Small intestine (tissue), 7 donors: ENCODE measurements at regions not wholly inside any gene's neighbourhood (a gene's known extent, or its start where the extent isn't known, plus 50 kb on each side); places are given as distances from the start of the nearest gene placed in this dataset.

Experiments used
- DNase-seq, 2 donors: peaks; one replicate each; pipeline versions ENCODE4 v3.0.0 to v3.0.0-alpha.2; 2013
- FAIRE-seq: peaks from 2 replicates; lab custom pipeline; 2012; peaks lifted over from hg19 to GRCh38; lab: Jason Lieb, UNC
- H3K27ac ChIP-seq, 3 donors: one replicate each; pipeline ENCODE4 v1.5.1; 2013; ENCODE audit warnings: low read length in 2 of 3, mild to moderate bottlenecking in 2 of 3, control low read depth in 1 of 3, inconsistent platforms in 1 of 3, low read depth in 1 of 3, moderate library complexity in 1 of 3
- H3K27me3 ChIP-seq, 3 donors: one replicate each; pipeline ENCODE4 v1.6.1; 2013; ENCODE audit warnings: low read length in 3 of 3, inconsistent platforms in 1 of 3; ENCODE audit not compliant: control insufficient read depth in 3 of 3, insufficient read depth in 3 of 3
- H3K36me3 ChIP-seq, 3 donors: one replicate each; pipeline ENCODE4 v1.6.1; 2013; ENCODE audit warnings: low read length in 3 of 3, inconsistent platforms in 1 of 3, low read depth in 1 of 3, mild to moderate bottlenecking in 1 of 3, moderate library complexity in 1 of 3; ENCODE audit not compliant: control insufficient read depth in 3 of 3, insufficient read depth in 2 of 3
- H3K4me1 ChIP-seq, 3 donors: one replicate each; pipeline ENCODE4 v1.6.1; 2013; ENCODE audit warnings: low read length in 2 of 3, inconsistent platforms in 1 of 3, low read depth in 1 of 3, mild to moderate bottlenecking in 1 of 3, moderate library complexity in 1 of 3; ENCODE audit not compliant: control insufficient read depth in 3 of 3, insufficient read depth in 2 of 3
- H3K4me3 ChIP-seq, 3 donors: one replicate each; pipeline ENCODE4 v1.5.1; 2013; ENCODE audit warnings: low read length in 3 of 3, control low read depth in 1 of 3, inconsistent platforms in 1 of 3, low read depth in 1 of 3, mild to moderate bottlenecking in 1 of 3, moderate library complexity in 1 of 3
- H3K9me3 ChIP-seq, 2 donors: one replicate each; pipeline ENCODE4 v1.6.1; 2013; ENCODE audit warnings: low read depth in 1 of 2, low read length in 1 of 2; ENCODE audit not compliant: control insufficient read depth in 2 of 2, insufficient read depth in 1 of 2
- WGBS, 3 donors: extraction: QIAGEN DNeasy Blood & Tissue Kit; methylation state at CpG; one replicate each; pipeline ENCODE4 v1.1.7; 2013; 5-methylcytosine and 5-hydroxymethylcytosine counted together
- donor health status: healthy with polysubstance abuse.
- donor health status: control.
- donor health status: control.
- donor health status: Bipolar disorder and iron deficiency.
- donor health status: healthy.

DNA sequence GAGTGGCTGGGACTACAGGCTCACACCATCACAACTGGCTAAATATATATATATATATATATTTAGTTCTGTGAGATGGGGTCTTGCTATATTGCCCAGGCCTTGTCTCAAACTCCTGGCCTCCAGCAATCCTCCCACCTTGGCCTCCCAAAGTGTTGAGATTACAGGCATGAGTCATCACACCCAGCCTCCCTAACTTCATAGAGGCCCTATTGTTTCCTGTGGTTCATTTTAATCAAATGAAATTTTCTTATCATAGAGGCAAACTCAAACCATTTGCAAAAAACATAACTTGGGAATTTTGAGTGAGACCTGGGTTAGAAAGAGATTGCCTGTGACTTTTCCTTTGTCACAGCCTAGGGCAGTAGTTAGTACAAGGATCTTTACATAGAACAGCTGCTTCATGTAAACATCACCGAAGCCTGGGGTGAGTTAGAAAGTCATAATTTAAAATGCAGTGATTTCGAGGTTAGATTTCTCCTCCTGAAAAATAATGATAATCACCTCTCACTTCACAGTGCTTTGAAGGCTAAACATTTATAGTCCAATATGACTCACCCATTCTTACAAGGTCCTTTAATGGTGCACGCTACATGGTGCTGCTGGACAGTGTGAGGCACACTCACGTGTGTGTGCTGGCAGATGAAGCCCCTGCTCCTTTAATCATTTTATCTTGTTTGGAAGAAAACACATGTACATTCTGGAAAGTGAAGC lies 188.9 kb downstream of the RHOU start:
- WGBS, 3 donors: 74 to 87% (median 82%) methylated on average over 4 of the region's 4 CpGs
- Histone ChIP-seq H3K27ac (no peak overlapping the region), H3K4me3 (no peak overlapping the region), H3K9me3 (peaks cover 0 to 17% of the 10 kb centered on the region in 2 donors), H3K4me1 (no peaks in the 10 kb centered on the region), H3K36me3 (no peaks in the 10 kb centered on the region), H3K27me3 (no peaks in the 10 kb centered on the region)
- DNase-seq (no peak), FAIRE-seq (no peak)

DNA sequence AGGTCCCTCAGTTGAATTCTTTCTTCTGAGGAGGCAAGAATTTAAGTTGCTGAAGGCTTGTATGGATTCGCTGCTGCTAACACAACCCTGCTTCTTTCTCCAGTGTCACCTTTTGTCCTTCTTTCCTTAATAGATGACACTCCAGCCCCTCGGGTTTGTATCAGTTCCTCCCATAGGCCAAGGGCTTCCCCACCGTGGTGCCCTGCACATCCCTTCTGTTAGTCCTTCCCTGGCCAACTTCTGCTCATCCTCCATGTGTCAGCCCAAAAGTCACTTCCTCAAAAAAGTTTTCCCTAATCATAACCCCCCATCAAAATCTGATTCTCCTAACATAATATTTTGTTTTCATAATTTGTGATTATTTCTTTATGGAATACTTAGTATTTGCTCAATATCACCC lies 190.4 kb downstream of the RHOU start:
- 81 to 94% (median 92%) methylated on average over 3 of the region's 3 CpGs for WGBS, 3 donors
- Histone ChIP-seq H3K4me3 (no peak overlapping the region), H3K36me3 (no peaks in the 10 kb centered on the region)

GRCh38 chr1:228927421-228927820 lies 192.1 kb downstream of the RHOU start:
- Histone ChIP-seq H3K27me3 (no peaks in the 10 kb centered on the region), H3K36me3 (no peaks in the 10 kb centered on the region), H3K4me3 (no peak overlapping the region), H3K4me1 (peaks cover 0 to 8% (median 0%) of the 10 kb centered on the region in 3 donors), H3K9me3 (peaks cover 0 to 18% of the 10 kb centered on the region in 2 donors), H3K27ac (no peak overlapping the region)
- DNase-seq (no peak), FAIRE-seq (no peak)
- WGBS, 3 donors: 76 to 94% (median 90%) methylated on average over 4 of the region's 4 CpGs

More for the DNA sequence above, 190.4 kb downstream of the RHOU start:
- Histone ChIP-seq H3K27ac (no peak overlapping the region), H3K27me3 (no peaks in the 10 kb centered on the region), H3K4me1 (no peaks in the 10 kb centered on the region), H3K9me3 (peaks cover 0 to 18% of the 10 kb centered on the region in 2 donors)
- DNase-seq (no peak), FAIRE-seq (no peak)

DNA sequence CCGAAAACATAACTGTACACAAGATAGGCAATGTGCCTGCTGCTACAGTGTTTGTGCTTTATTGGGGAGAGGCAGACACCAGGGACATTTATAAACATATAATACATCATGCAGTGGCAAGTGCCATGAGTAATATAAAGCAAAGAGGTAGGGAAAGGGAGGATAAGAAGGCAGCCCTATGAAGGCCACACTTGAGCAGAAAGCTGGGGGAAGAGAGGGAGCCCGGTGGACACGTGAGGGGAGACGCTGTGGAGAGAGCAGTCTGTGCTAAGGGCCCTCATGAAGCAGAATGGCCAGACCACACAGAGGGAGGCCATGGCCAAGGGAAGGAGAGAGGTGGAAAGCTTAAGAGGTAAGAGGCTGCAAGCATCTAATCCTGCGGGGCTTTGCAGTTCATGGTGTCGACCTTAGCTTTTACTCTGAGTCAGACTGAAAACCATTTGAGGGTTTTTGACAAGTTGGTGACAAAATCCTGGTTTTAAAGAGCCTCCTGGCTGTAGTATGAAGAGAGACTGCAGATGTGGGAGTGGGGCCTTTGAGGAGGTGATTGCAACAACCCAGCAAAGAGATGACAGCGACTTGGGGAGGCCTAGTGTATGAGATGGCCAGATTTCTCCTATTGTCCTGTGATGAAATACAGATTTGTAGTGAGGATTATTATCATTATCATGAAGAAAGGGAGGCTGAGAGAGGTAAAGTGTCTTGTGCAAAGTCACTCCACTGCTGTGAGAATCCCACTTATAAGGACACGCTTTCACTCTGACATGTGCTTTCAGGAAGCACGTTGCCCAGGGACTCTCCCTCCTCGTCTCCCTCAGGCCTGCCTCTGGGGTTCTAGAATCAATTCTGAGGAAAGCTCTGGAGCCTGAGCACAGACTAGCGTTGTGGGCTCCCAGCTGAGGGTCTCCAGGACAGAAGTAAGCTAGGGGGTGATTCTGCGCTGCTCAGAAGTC lies 192.9 kb downstream of the RHOU start:
- H3K27me3 ChIP-seq: no peaks in the 10 kb centered on the region
- H3K36me3 ChIP-seq: no peaks in the 10 kb centered on the region
- WGBS, 3 donors: 79 to 86% (median 82%) methylated on average over 12 of the region's 12 CpGs
- peaks cover 0 to 18% of the 10 kb centered on the region in 2 donors for H3K9me3 ChIP-seq
- H3K27ac ChIP-seq: no peak overlapping the region
- DNase-seq (no peak), FAIRE-seq (no peak)
- H3K4me1 ChIP-seq: peaks cover 0 to 12% (median 0%) of the 10 kb centered on the region in 3 donors
- no peak overlapping the region for H3K4me3 ChIP-seq

- WGBS, 3 donors: 87 to 92% (median 92%) methylated on average over 4 of the region's 4 CpGs
- Histone ChIP-seq H3K4me1 (peaks cover 0 to 24% (median 4%) of the 10 kb centered on the region in 3 donors), H3K4me3 (no peak overlapping the region), H3K27ac (no peak overlapping the region), H3K27me3 (no peaks in the 10 kb centered on the region), H3K36me3 (no peaks in the 10 kb centered on the region), H3K9me3 (peaks cover 0 to 21% of the 10 kb centered on the region in 2 donors)
- DNase-seq (no peak), FAIRE-seq (no peak)
These were observed 194.3 kb downstream of the RHOU start for GRCh38 chr1:228929476-228930027.

GRCh38 chr1:228930479-228930957 lies 195.2 kb downstream of the RHOU start:
- Histone ChIP-seq H3K4me1 (peaks cover under 1 to 34% (median 5%) of the 10 kb centered on the region in 3 donors), H3K27me3 (no peaks in the 10 kb centered on the region), H3K4me3 (no peak overlapping the region), H3K36me3 (no peaks in the 10 kb centered on the region), H3K27ac (peak overlapping the region in 1 of 3 donors; percentile 64), H3K9me3 (peaks cover 0 to 13% of the 10 kb centered on the region in 2 donors)
- FAIRE-seq (no peak), DNase-seq (peak; percentile 65 to 78)
- 20 to 60% (median 41%) methylated on average over 10 of the region's 10 CpGs for WGBS, 3 donors

GRCh38 chr1:228933753-228934152 lies 198.5 kb downstream of the RHOU start:
- Histone ChIP-seq H3K27me3 (no peaks in the 10 kb centered on the region), H3K27ac (peak overlapping the region; percentile 21 to 80 (median 65)), H3K9me3 (peaks cover 0 to 7% of the 10 kb centered on the region in 2 donors), H3K4me1 (peaks cover 10 to 63% (median 17%) of the 10 kb centered on the region in 3 donors), H3K4me3 (no peak overlapping the region), H3K36me3 (no peaks in the 10 kb centered on the region)
- 22 to 61% (median 43%) methylated on average over 3 of the region's 3 CpGs for WGBS, 3 donors
- FAIRE-seq (no peak), DNase-seq (peak; percentile 85 to 91)

GRCh38 chr1:228935198-228935663 lies 200.0 kb downstream of the RHOU start:
- H3K27ac ChIP-seq: peak overlapping the region; percentile 28 to 89 (median 73)

More at GRCh38 chr1:228935198-228935663, 200.0 kb downstream of the RHOU start:
- no peaks in the 10 kb centered on the region for H3K27me3 ChIP-seq
- FAIRE-seq: no peak
- H3K36me3 ChIP-seq: no peaks in the 10 kb centered on the region
- peak; percentile 88 to 92 for DNase-seq
- H3K9me3 ChIP-seq: peaks cover 0 to 3% of the 10 kb centered on the region in 2 donors
- WGBS, 3 donors: 42 to 72% (median 55%) methylated on average over 4 of the region's 4 CpGs
- no peak overlapping the region for H3K4me3 ChIP-seq
- peaks cover 10 to 63% (median 17%) of the 10 kb centered on the region in 3 donors for H3K4me1 ChIP-seq
